ENCODE measurements at regions not wholly inside any gene's neighbourhood (a gene's known extent, or its start where the extent isn't known, plus 50 kb on each side); places are given as distances from the start of the nearest gene placed in this dataset.

- H3K27me3 Mint-ChIP-seq: no peaks in the 10 kb centered on the region
- no peaks in the 10 kb centered on the region for H3K4me1 Mint-ChIP-seq
- no peak overlapping the region for H3K4me3 Mint-ChIP-seq
- ATAC-seq: no peak
- peaks cover 2% of the 10 kb centered on the region for H3K9me3 Mint-ChIP-seq
- no peaks in the 10 kb centered on the region for H3K36me3 Mint-ChIP-seq
- no peak overlapping the region for H3K27ac Mint-ChIP-seq
Measured at GRCh38 chr18:65955747-65956146, 204.9 kb downstream of the CDH7 start.

GRCh38 chr18:65954372-65954771 lies 203.6 kb downstream of the CDH7 start:
- no peaks in the 10 kb centered on the region for H3K4me1 Mint-ChIP-seq
- H3K4me3 Mint-ChIP-seq: no peak overlapping the region
- no peaks in the 10 kb centered on the region for H3K36me3 Mint-ChIP-seq
- no peak for ATAC-seq
- no peaks in the 10 kb centered on the region for H3K27me3 Mint-ChIP-seq
- H3K27ac Mint-ChIP-seq: no peak overlapping the region
- peaks cover 2% of the 10 kb centered on the region for H3K9me3 Mint-ChIP-seq

GRCh38 chr18:65946777-65947176 lies 196.0 kb downstream of the CDH7 start:
- no peak overlapping the region for H3K4me3 Mint-ChIP-seq
- no peaks in the 10 kb centered on the region for H3K36me3 Mint-ChIP-seq
- no peaks in the 10 kb centered on the region for H3K4me1 Mint-ChIP-seq
- no peak for ATAC-seq
- no peaks in the 10 kb centered on the region for H3K9me3 Mint-ChIP-seq
- no peak overlapping the region for H3K27ac Mint-ChIP-seq
- H3K27me3 Mint-ChIP-seq: no peaks in the 10 kb centered on the region

GRCh38 chr18:65943268-65943667 lies 192.5 kb downstream of the CDH7 start:
- ATAC-seq: no peak
- Mint-ChIP-seq H3K4me3 (no peak overlapping the region), H3K27me3 (no peaks in the 10 kb centered on the region), H3K4me1 (no peaks in the 10 kb centered on the region), H3K27ac (no peak overlapping the region), H3K36me3 (no peaks in the 10 kb centered on the region), H3K9me3 (no peaks in the 10 kb centered on the region)

GRCh38 chr18:65942854-65943253 lies 192.0 kb downstream of the CDH7 start:
- Mint-ChIP-seq H3K4me1 (no peaks in the 10 kb centered on the region), H3K36me3 (no peaks in the 10 kb centered on the region), H3K9me3 (no peaks in the 10 kb centered on the region), H3K4me3 (no peak overlapping the region), H3K27me3 (no peaks in the 10 kb centered on the region), H3K27ac (no peak overlapping the region)
- ATAC-seq: no peak

- Mint-ChIP-seq H3K36me3 (no peaks in the 10 kb centered on the region), H3K27me3 (no peaks in the 10 kb centered on the region), H3K9me3 (peaks cover 3% of the 10 kb centered on the region), H3K4me1 (no peaks in the 10 kb centered on the region), H3K27ac (no peak overlapping the region), H3K4me3 (no peak overlapping the region)
- ATAC-seq: no peak
Measured at GRCh38 chr18:65942104-65942503, 191.3 kb downstream of the CDH7 start.

GRCh38 chr18:65941482-65941881 lies 190.7 kb downstream of the CDH7 start:
- H3K27ac Mint-ChIP-seq: no peak overlapping the region
- H3K27me3 Mint-ChIP-seq: no peaks in the 10 kb centered on the region
- no peaks in the 10 kb centered on the region for H3K4me1 Mint-ChIP-seq
- peaks cover 3% of the 10 kb centered on the region for H3K9me3 Mint-ChIP-seq
- no peak for ATAC-seq
- H3K36me3 Mint-ChIP-seq: no peaks in the 10 kb centered on the region
- no peak overlapping the region for H3K4me3 Mint-ChIP-seq

Measured in stimulated activated memory B cell treated with anti-CD40 and anti-IgM and Interleukin-4, amounts not matched to agents 10 μg/mL and 1 μg/mL and 100 μg/mL, for 72 hours (primary cell).